ENCODE measurements at regions not wholly inside any gene's neighbourhood (a gene's known extent, or its start where the extent isn't known, plus 50 kb on each side); places are given as distances from the start of the nearest gene placed in this dataset.

DNA sequence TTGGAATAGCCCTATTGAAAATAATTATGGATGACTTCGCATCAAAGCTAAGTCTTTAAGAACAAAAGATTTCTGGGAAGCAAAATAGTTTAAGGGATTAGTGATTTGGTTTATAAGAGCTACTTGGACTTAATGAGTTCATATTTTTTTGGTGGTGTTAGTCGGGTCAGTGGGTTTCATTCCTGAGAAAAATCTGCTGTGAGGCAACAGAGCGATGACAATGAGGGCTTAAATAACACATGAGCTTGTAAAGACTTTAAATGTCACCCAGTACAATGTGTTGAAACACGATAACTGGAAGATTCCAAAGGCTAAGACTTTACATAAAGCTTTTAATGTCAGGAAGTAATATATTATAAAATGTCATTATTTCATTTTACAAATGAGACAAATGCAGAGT, 178.8 kb downstream of the ARL4A start:
- ATAC-seq (no peak), FAIRE-seq (no peak), DNase-seq (ENCODE audit: low read depth, low spot score) (no peak)
- Histone ChIP-seq H3K4me2 (ENCODE audit: control insufficient read depth, insufficient read depth) (no peak overlapping the region), H3K4me1 (ENCODE audit: control insufficient read depth, insufficient read depth, low read length) (no peaks in the 10 kb centered on the region), H3K79me2 (ENCODE audit: control insufficient read depth, insufficient read depth, low read length) (no peaks in the 10 kb centered on the region), H3K36me3 (ENCODE audit: control insufficient read depth in 2 of 2, insufficient read depth in 2 of 2, low read length in 1 of 2) (no peaks in the 10 kb centered on the region), H3K27ac (ENCODE audit: control insufficient read depth, insufficient read depth) (no peak overlapping the region), H4K20me1 (ENCODE audit: control insufficient read depth, insufficient read depth) (no peaks in the 10 kb centered on the region), H3K4me3 (no peak overlapping the region), H2AFZ (ENCODE audit: control insufficient read depth, low read depth, low read length) (no peak overlapping the region), H3K9me3 (replicated peaks; ENCODE audit: control insufficient read depth, insufficient read depth, low read length) (no peaks in the 10 kb centered on the region), H3K27me3 (replicated peaks in 1 of 2; ENCODE audit: control insufficient read depth in 2 of 2, insufficient read depth in 2 of 2, low read length in 1 of 2) (no peaks in the 10 kb centered on the region), H3K9ac (ENCODE audit: control insufficient read depth, insufficient read depth, low read length) (no peak overlapping the region)
- CTCF ChIA-PET, result no interaction called here
- POLR2A ChIA-PET, result no interaction called here
- WGBS (ENCODE audit: insufficient coverage, insufficient replicate concordance, low lambda C conversion rate, missing lambda C conversion rate), result 19% methylated on average over 4 of the region's 4 CpGs
- RAD21 ChIA-PET (ENCODE audit: unreplicated experiment), result no interaction called here
- no TSS peak for BruUV-seq (replicated peaks)
- in situ Hi-C loops (cut with MboI), result no loop called here
- SMC1A ChIA-PET (ENCODE audit: uncharacterized antibody, unreplicated experiment), result interaction anchor here (0.6 to 1.0 kb wide), 2 partner anchors 9 to 12 kb away, joined by 3 read pairs; no protein-coding TSS in a partner anchor
- TF ChIP-seq MTA3 (IDR thresholded peaks at IDR 0.05; ENCODE audit: borderline replicate concordance, low read length), result no peak
- TF ChIP-seq, protein P1, sequence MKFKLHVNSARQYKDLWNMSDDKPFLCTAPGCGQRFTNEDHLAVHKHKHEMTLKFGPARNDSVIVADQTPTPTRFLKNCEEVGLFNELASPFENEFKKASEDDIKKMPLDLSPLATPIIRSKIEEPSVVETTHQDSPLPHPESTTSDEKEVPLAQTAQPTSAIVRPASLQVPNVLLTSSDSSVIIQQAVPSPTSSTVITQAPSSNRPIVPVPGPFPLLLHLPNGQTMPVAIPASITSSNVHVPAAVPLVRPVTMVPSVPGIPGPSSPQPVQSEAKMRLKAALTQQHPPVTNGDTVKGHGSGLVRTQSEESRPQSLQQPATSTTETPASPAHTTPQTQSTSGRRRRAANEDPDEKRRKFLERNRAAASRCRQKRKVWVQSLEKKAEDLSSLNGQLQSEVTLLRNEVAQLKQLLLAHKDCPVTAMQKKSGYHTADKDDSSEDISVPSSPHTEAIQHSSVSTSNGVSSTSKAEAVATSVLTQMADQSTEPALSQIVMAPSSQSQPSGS (IDR thresholded peaks at IDR 0.05; ENCODE audit: low read length), result no peak
- TF ChIP-seq STAT1 (conservative IDR thresholded peaks at IDR 0.05), result no peak
- no peak for TF ChIP-seq NR2C2 (IDR thresholded peaks at IDR 0.05; ENCODE audit: borderline replicate concordance, control insufficient read depth, insufficient read length, low read depth)
- TF ChIP-seq EZH2 (IDR thresholded peaks at IDR 0.05; ENCODE audit: borderline replicate concordance, control insufficient read depth, low read depth, low read length), result no peak
- no peak for TF ChIP-seq RCOR1 (conservative IDR thresholded peaks at IDR 0.05; ENCODE audit: low read depth, low read length)
- TF ChIP-seq HDAC2 (IDR thresholded peaks at IDR 0.05), result no peak
- TF ChIP-seq ZNF384 (IDR thresholded peaks at IDR 0.05; ENCODE audit: borderline replicate concordance, low read depth, low read length), result no peak
- intact Hi-C loops (cut with micrococcal nuclease; ENCODE audit: unreplicated experiment), result no loop called here

DNA sequence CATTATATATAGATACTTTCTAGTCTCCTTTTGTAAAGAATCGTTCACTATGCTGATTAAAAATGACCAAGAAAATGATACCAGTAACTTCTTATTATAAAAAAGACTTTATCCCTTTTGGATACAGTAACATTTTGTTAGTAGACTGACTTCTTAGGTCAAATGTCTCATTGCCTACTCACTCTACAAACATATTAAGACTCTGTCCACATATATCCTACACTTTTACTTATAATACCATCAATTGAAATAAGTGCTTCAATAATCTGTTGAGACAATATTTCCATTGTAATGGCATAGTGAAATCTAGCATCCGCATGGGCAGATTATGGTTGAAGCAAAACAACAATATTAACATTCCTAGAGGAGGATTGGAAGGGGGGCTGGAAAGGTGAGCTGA, 180.6 kb downstream of the ARL4A start:
- Histone ChIP-seq H3K79me2 (ENCODE audit: control insufficient read depth, insufficient read depth, low read length) (no peaks in the 10 kb centered on the region), H3K4me2 (ENCODE audit: control insufficient read depth, insufficient read depth) (no peak overlapping the region), H3K9me3 (replicated peaks; ENCODE audit: control insufficient read depth, insufficient read depth, low read length) (no peaks in the 10 kb centered on the region), H2AFZ (ENCODE audit: control insufficient read depth, low read depth, low read length) (no peak overlapping the region), H3K9ac (ENCODE audit: control insufficient read depth, insufficient read depth, low read length) (no peak overlapping the region), H3K4me1 (ENCODE audit: control insufficient read depth, insufficient read depth, low read length) (no peaks in the 10 kb centered on the region), H3K4me3 (no peak overlapping the region), H3K27ac (ENCODE audit: control insufficient read depth, insufficient read depth) (no peak overlapping the region), H4K20me1 (ENCODE audit: control insufficient read depth, insufficient read depth) (no peaks in the 10 kb centered on the region), H3K27me3 (replicated peaks in 1 of 2; ENCODE audit: control insufficient read depth in 2 of 2, insufficient read depth in 2 of 2, low read length in 1 of 2) (no peaks in the 10 kb centered on the region), H3K36me3 (ENCODE audit: control insufficient read depth in 2 of 2, insufficient read depth in 2 of 2, low read length in 1 of 2) (no peaks in the 10 kb centered on the region)
- ChIA-PET RAD21 (ENCODE audit: unreplicated experiment) (no interaction called here), CTCF (no interaction called here), SMC1A (ENCODE audit: uncharacterized antibody, unreplicated experiment) (no interaction called here), POLR2A (no interaction called here)
- FAIRE-seq (no peak), ATAC-seq (no peak), DNase-seq (ENCODE audit: low read depth, low spot score) (no peak)
- 39% methylated on average over 2 of the region's 2 CpGs for WGBS (ENCODE audit: insufficient coverage, insufficient replicate concordance, low lambda C conversion rate, missing lambda C conversion rate)
- BruUV-seq (replicated peaks), result no TSS peak
- in situ Hi-C loops (cut with MboI), result no loop called here
- intact Hi-C loops (cut with micrococcal nuclease; ENCODE audit: unreplicated experiment), result no loop called here
- TF ChIP-seq, protein P2, sequence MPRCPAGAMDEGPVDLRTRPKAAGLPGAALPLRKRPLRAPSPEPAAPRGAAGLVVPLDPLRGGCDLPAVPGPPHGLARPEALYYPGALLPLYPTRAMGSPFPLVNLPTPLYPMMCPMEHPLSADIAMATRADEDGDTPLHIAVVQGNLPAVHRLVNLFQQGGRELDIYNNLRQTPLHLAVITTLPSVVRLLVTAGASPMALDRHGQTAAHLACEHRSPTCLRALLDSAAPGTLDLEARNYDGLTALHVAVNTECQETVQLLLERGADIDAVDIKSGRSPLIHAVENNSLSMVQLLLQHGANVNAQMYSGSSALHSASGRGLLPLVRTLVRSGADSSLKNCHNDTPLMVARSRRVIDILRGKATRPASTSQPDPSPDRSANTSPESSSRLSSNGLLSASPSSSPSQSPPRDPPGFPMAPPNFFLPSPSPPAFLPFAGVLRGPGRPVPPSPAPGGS (IDR thresholded peaks at IDR 0.05; ENCODE audit: borderline replicate concordance, insufficient read depth, low read depth, low read length, poor library complexity, severe bottlenecking), result no peak
- TF ChIP-seq, protein P3, sequence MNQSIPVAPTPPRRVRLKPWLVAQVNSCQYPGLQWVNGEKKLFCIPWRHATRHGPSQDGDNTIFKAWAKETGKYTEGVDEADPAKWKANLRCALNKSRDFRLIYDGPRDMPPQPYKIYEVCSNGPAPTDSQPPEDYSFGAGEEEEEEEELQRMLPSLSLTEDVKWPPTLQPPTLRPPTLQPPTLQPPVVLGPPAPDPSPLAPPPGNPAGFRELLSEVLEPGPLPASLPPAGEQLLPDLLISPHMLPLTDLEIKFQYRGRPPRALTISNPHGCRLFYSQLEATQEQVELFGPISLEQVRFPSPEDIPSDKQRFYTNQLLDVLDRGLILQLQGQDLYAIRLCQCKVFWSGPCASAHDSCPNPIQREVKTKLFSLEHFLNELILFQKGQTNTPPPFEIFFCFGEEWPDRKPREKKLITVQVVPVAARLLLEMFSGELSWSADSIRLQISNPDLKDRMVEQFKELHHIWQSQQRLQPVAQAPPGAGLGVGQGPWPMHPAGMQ (IDR thresholded peaks at IDR 0.05; ENCODE audit: borderline replicate concordance), result no peak
- TF ChIP-seq CEBPB (IDR thresholded peaks at IDR 0.05; ENCODE audit: borderline replicate concordance in 1 of 2, low read depth in 2 of 2, low read length in 2 of 2), result no peak
- TF ChIP-seq RCOR1 (conservative IDR thresholded peaks at IDR 0.05; ENCODE audit: low read depth, low read length), result no peak
- no peak for TF ChIP-seq BCL11A (IDR thresholded peaks at IDR 0.05; ENCODE audit: low read depth, low read length)
- no peak for TF ChIP-seq YBX1 (IDR thresholded peaks at IDR 0.05)
- TF ChIP-seq CHD1 (IDR thresholded peaks at IDR 0.05; ENCODE audit: low read depth, low read length), result no peak
- TF ChIP-seq ZBED1 (IDR thresholded peaks at IDR 0.05; ENCODE audit: borderline replicate concordance), result no peak
- TF ChIP-seq HDAC2 (IDR thresholded peaks at IDR 0.05), result no peak

All from GM12878 (cell line).